Trophoblast cell (in vitro differentiated cells and primary cell): ENCODE measurements at regions not wholly inside any gene's neighbourhood (a gene's known extent, or its start where the extent isn't known, plus 50 kb on each side); places are given as distances from the start of the nearest gene placed in this dataset.

ENCODE experiments used
- DNase-seq, 2 donors: peaks; one replicate each; pipeline ENCODE4 v3.0.0-alpha.2; 2016
- H2AFZ ChIP-seq: 2 replicates; pipeline ENCODE4 v1.6.1; 2013; ENCODE audit warnings: low read length, moderate library complexity, mild to moderate bottlenecking; ENCODE audit not compliant: insufficient read depth, poor library complexity
- H2AK5ac ChIP-seq: 2 replicates; pipeline ENCODE4 v1.6.1; 2013; ENCODE audit warnings: mild to moderate bottlenecking, low read length
- H2BK120ac ChIP-seq: 2 replicates; pipeline ENCODE4 v1.6.1; 2013; ENCODE audit warnings: low read length, mild to moderate bottlenecking, moderate library complexity; ENCODE audit not compliant: insufficient read depth, poor library complexity
- H2BK12ac ChIP-seq: 2 replicates; pipeline ENCODE4 v1.6.1; 2013; ENCODE audit warnings: mild to moderate bottlenecking, low read length, moderate library complexity
- H2BK5ac ChIP-seq: 2 replicates; pipeline ENCODE4 v1.6.1; 2013; ENCODE audit warnings: low read length, low read depth, moderate library complexity, mild to moderate bottlenecking; ENCODE audit not compliant: poor library complexity
- H3K14ac ChIP-seq: 2 replicates; pipeline ENCODE4 v1.6.1; 2013; ENCODE audit warnings: mild to moderate bottlenecking, low read length
- H3K18ac ChIP-seq: 2 replicates; pipeline ENCODE4 v1.6.1; 2013; ENCODE audit warnings: mild to moderate bottlenecking, low read length
- H3K23ac ChIP-seq: 2 replicates; pipeline ENCODE4 v1.6.1; 2013; ENCODE audit warnings: low read length
- H3K27ac ChIP-seq: 2 replicates; pipeline ENCODE4 v1.5.1; 2013; ENCODE audit warnings: low read depth, mild to moderate bottlenecking, inconsistent platforms, low read length, moderate library complexity
- H3K27me3 ChIP-seq: 2 replicates; pipeline ENCODE4 v1.6.1; 2013; ENCODE audit warnings: inconsistent platforms, mild to moderate bottlenecking, low read length, moderate library complexity; ENCODE audit not compliant: insufficient read depth
- H3K36me3 ChIP-seq, 2 experiments: 1 replicate in 1 of 2; 2 replicates in 1 of 2; pipeline ENCODE4 v1.6.1; 2013; ENCODE audit warnings: low read length in 2 of 2, mild to moderate bottlenecking in 2 of 2, moderate library complexity in 1 of 2; ENCODE audit not compliant: insufficient read depth in 2 of 2, control insufficient read depth in 1 of 2
- H3K4ac ChIP-seq: 2 replicates; pipeline ENCODE4 v1.6.1; 2013; ENCODE audit warnings: low read depth, mild to moderate bottlenecking, low read length, moderate library complexity
- H3K4me1 ChIP-seq, 2 experiments: 1 replicate in 1 of 2; 2 replicates in 1 of 2; pipeline ENCODE4 v1.6.1; 2013; ENCODE audit warnings: low read length in 2 of 2, mild to moderate bottlenecking in 2 of 2, moderate library complexity in 1 of 2; ENCODE audit not compliant: insufficient read depth in 2 of 2, control insufficient read depth in 1 of 2
- H3K4me2 ChIP-seq: 2 replicates; pipeline ENCODE4 v1.6.1; 2013; ENCODE audit warnings: inconsistent platforms, mild to moderate bottlenecking, low read length, moderate library complexity
- H3K4me3 ChIP-seq: 2 replicates; pipeline ENCODE4 v1.5.1; 2013; ENCODE audit warnings: mild to moderate bottlenecking, low read depth, low read length, inconsistent platforms
- H3K79me1 ChIP-seq: one replicate; pipeline ENCODE4 v1.6.1; 2013; ENCODE audit warnings: low read length
- H3K79me2 ChIP-seq: 2 replicates; pipeline ENCODE4 v1.6.1; 2013; ENCODE audit warnings: low read length, mild to moderate bottlenecking; ENCODE audit not compliant: control insufficient read depth, insufficient read depth, poor library complexity
- H3K9ac ChIP-seq: 2 replicates; pipeline ENCODE4 v1.6.1; 2013; ENCODE audit warnings: mild to moderate bottlenecking, low read length
- H3K9me3 ChIP-seq: 2 replicates; pipeline ENCODE4 v1.6.1; 2013; ENCODE audit warnings: low read depth, mild to moderate bottlenecking, control low read depth, inconsistent platforms, low read length; ENCODE audit not compliant: insufficient read depth
- H4K12ac ChIP-seq: 2 replicates; pipeline ENCODE4 v1.6.1; 2013; ENCODE audit warnings: low read depth, mild to moderate bottlenecking, low read length, moderate library complexity
- H4K8ac ChIP-seq: 2 replicates; pipeline ENCODE4 v1.6.1; 2013; ENCODE audit warnings: low read depth, mild to moderate bottlenecking, low read length, moderate library complexity
- H4K91ac ChIP-seq: one replicate; pipeline ENCODE4 v1.6.1; 2013; ENCODE audit warnings: low read depth, mild to moderate bottlenecking, low read length, moderate library complexity
- WGBS: extraction: QIAGEN DNeasy Blood & Tissue Kit; methylation state at CpG from one replicate; pipeline ENCODE4 v1.1.7; 2013; ENCODE audit warnings: missing lambda C conversion rate; ENCODE audit not compliant: insufficient read length, insufficient coverage; ENCODE audit errors: extremely low coverage; 5-methylcytosine and 5-hydroxymethylcytosine counted together

DNA sequence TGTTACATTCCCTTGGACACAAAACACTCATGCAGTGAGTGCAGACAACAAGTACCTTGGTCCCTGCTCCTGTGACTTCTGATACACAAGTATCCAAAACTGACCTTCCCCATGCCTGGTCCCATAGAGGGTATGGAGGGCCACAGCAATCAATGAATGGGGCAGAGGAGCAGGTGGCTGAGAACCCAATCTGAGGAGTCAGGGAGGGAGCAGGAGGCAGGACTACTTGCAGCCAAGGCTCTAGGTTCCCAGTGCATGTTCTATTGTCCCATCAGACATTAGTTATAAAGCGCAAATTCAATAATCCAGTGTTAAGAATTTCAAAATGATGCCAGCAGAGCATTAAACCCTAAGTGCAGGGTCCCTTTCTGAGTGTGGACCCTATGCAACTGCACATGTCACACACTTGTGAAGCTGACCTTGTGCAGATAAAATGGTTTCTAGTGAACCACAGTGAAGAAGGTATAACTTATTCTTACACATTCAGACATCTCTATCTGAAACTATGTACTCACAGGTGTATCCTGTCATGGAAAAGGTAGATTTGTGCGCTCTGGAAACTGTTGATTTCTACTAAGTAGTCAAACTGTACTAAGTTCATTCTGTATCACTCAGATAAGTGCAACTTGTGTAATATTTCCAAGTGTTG lies 107.3 kb upstream of the ABI3BP start:
- Histone ChIP-seq H2AK5ac (no peak overlapping the region), H4K12ac (no peak overlapping the region), H3K79me1 (no peaks in the 10 kb centered on the region), H4K91ac (no peak overlapping the region), H2BK5ac (no peak overlapping the region), H3K9me3 (no peaks in the 10 kb centered on the region), H3K79me2 (no peaks in the 10 kb centered on the region), H3K4me1 (no peaks in the 10 kb centered on the region), H2BK120ac (no peak overlapping the region), H3K23ac (no peak overlapping the region), H3K27me3 (no peaks in the 10 kb centered on the region), H2BK12ac (no peak overlapping the region), H3K18ac (no peak overlapping the region), H3K14ac (no peak overlapping the region), H3K27ac (no peak overlapping the region), H2AFZ (no peak overlapping the region), H3K4me3 (no peak overlapping the region), H3K36me3 (no peaks in the 10 kb centered on the region), H3K4me2 (no peak overlapping the region), H3K9ac (no peak overlapping the region), H3K4ac (no peak overlapping the region), H4K8ac (no peak overlapping the region)
- WGBS: no CpG with 5 or more reads among the region's 2 CpGs
- DNase-seq: no peak

DNA sequence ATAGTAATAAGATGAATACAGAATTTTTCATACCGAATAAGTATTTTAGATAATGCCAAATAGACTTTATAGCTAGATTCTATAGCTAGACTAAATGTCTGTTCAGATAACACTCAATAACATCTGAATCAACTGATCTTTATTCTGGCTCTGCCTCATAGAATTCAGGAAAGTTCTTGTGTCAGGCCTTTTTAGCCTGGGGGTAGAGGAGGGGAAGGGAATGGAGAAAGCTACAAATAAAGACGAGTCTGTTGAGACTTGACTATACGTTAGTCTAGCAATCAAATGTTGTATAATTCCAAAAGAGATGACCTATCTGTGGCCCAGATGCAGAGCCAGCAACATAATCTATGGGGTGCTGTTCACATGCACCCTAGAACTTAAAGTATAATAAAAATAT lies 106.6 kb upstream of the ABI3BP start:
- Histone ChIP-seq H3K27ac (no peak overlapping the region), H3K79me2 (no peaks in the 10 kb centered on the region), H3K4me2 (no peak overlapping the region), H3K18ac (no peak overlapping the region), H3K27me3 (no peaks in the 10 kb centered on the region), H4K8ac (no peak overlapping the region), H4K91ac (no peak overlapping the region), H3K4me3 (no peak overlapping the region), H2BK120ac (no peak overlapping the region), H3K79me1 (no peaks in the 10 kb centered on the region), H4K12ac (no peak overlapping the region), H3K4me1 (no peaks in the 10 kb centered on the region), H3K14ac (no peak overlapping the region), H2AFZ (no peak overlapping the region), H2BK5ac (no peak overlapping the region), H3K36me3 (no peaks in the 10 kb centered on the region), H3K9me3 (no peaks in the 10 kb centered on the region), H2AK5ac (no peak overlapping the region), H3K9ac (no peak overlapping the region), H2BK12ac (no peak overlapping the region), H3K23ac (no peak overlapping the region), H3K4ac (no peak overlapping the region)
- no peak for DNase-seq
- no CpG with 5 or more reads among the region's 3 CpGs for WGBS

DNA sequence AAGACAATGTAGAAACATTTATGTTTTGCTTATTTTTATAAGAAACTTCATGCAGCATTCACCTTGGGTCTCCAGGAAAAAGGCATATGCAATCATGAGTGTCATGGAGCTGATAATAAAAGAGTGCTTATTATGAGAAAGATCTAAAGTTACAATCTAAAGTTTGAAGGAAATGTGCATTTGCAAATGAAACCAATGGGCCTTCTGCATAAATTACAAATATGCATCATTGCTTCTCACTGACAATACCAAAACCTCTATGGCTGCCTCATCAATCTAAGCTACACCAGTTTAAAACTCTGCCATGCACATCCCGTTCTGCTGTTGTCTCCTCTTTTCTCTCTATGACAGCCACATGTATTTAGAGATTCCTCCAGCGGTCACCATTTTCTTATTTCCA lies 103.2 kb upstream of the ABI3BP start:
- no peak overlapping the region for H3K4me3 ChIP-seq
- H3K4me1 ChIP-seq: no peaks in the 10 kb centered on the region
- no peak overlapping the region for H3K14ac ChIP-seq
- DNase-seq: no peak
- no peaks in the 10 kb centered on the region for H3K27me3 ChIP-seq
- no peak overlapping the region for H2BK12ac ChIP-seq
- WGBS: no CpG with 5 or more reads among the region's 2 CpGs
- no peak overlapping the region for H2BK120ac ChIP-seq
- no peaks in the 10 kb centered on the region for H3K79me1 ChIP-seq
- no peak overlapping the region for H3K4me2 ChIP-seq
- no peaks in the 10 kb centered on the region for H3K9me3 ChIP-seq
- H2BK5ac ChIP-seq: no peak overlapping the region
- no peaks in the 10 kb centered on the region for H3K36me3 ChIP-seq
- H4K91ac ChIP-seq: no peak overlapping the region
- no peak overlapping the region for H4K12ac ChIP-seq
- no peak overlapping the region for H3K18ac ChIP-seq
- H3K27ac ChIP-seq: no peak overlapping the region
- H3K4ac ChIP-seq: no peak overlapping the region
- no peak overlapping the region for H2AK5ac ChIP-seq
- H4K8ac ChIP-seq: no peak overlapping the region
- no peaks in the 10 kb centered on the region for H3K79me2 ChIP-seq
- no peak overlapping the region for H3K9ac ChIP-seq
- H2AFZ ChIP-seq: no peak overlapping the region
- no peak overlapping the region for H3K23ac ChIP-seq

DNA sequence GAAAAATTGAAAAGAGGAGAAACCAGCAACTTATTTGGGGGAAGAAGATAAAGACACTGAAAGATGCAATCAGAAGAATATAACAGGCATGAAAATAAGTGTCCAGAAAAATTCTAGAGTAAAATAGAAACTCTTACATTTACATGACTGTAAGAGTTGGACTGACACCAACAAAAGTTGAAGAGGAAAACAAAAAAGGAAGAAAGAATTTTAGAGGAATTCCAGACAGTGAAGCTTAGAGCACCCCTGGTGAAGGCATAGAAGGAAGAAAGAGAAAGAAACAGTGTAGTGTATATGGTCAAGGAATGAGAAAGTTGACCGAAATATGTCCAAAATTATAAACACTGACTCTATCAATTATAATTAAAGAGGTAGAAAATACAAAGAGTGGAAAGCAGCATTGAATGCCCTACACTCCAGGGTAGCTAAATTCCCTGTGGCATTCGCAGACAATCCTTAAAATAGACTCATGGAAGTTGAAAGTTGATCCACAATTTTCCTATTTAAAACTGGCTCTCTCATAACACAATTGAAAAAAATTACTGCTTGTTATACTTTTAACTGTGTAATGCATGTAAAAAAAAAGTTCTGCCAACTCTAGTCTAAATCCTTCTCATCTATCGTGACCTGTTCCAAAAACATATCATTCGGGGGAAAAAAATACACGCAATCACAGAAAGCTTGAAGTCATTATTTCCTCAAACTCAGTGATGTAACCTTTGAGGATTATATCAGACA lies 102.6 kb upstream of the ABI3BP start:
- Histone ChIP-seq H3K79me1 (no peaks in the 10 kb centered on the region), H2AK5ac (no peak overlapping the region), H3K9me3 (no peaks in the 10 kb centered on the region), H2AFZ (no peak overlapping the region), H3K4me1 (no peaks in the 10 kb centered on the region), H3K27ac (no peak overlapping the region), H4K12ac (no peak overlapping the region), H4K8ac (no peak overlapping the region), H4K91ac (no peak overlapping the region), H2BK12ac (no peak overlapping the region), H3K36me3 (no peaks in the 10 kb centered on the region), H3K27me3 (no peaks in the 10 kb centered on the region), H3K4ac (no peak overlapping the region), H3K23ac (no peak overlapping the region), H3K4me2 (no peak overlapping the region), H2BK5ac (no peak overlapping the region), H3K18ac (no peak overlapping the region), H3K9ac (no peak overlapping the region), H3K4me3 (no peak overlapping the region), H2BK120ac (no peak overlapping the region), H3K79me2 (no peaks in the 10 kb centered on the region), H3K14ac (no peak overlapping the region)
- WGBS: no CpG with 5 or more reads among the region's 5 CpGs
- no peak for DNase-seq
